ENCODE measurements at regions not wholly inside any gene's neighbourhood (a gene's known extent, or its start where the extent isn't known, plus 50 kb on each side); places are given as distances from the start of the nearest gene placed in this dataset.

DNA sequence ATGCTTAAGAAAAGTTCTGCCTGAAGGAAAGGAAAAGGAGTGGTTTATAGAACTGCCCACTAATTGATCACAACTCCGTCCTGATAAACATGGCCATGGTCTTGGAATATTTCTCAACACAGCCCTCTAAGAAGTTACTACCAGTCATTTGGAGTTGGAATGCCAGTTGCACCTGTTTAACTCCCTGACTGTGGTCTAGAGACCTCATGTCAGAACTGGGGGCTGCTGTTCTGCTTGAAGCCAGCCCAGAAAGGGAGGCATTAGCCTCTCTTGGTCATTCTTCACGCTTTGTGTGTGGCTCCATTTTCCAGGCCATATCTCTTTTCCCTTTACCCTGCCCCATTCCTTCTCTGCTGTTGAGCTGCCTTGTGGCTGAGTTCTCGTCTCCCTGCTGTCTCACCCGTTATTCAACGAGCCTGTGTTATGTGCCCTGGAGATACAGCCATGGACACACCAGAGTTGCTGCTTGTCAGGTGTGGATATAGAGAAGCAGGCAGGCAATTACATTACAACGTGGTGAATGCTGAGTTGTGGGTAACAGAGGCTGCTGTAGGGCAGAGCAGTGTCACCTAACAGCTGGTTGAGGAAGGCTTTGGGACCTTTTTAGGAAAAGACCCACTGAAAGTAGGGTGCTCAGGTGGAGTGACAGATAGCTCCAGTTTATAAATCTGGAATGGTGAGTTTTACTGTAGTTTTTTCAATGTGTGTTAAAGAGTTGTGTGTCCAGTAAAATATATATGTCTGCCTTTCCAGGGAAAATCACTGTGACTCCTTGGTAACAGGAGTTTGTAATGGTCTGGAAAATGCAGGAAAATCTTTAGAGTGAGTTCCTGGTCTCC is 137.0 kb upstream of the IPO9 start:
- Histone ChIP-seq H3K27me3 (ENCODE audit: control insufficient read depth in 4 of 4, insufficient read depth in 4 of 4, low read length in 3 of 4) (no peaks in the 10 kb centered on the region), H3K4me1 (ENCODE audit: control insufficient read depth in 4 of 4, insufficient read depth in 4 of 4, low read length in 3 of 4) (no peaks in the 10 kb centered on the region), H3K27ac (ENCODE audit: low read depth in 1 of 2, low read length in 2 of 2) (no peak overlapping the region), H3K9me3 (ENCODE audit: control insufficient read depth in 4 of 4, low read length in 3 of 4) (no peaks in the 10 kb centered on the region), H3K36me3 (ENCODE audit: control insufficient read depth in 4 of 4, insufficient read depth in 3 of 4, low read depth in 1 of 4, low read length in 3 of 4) (no peaks in the 10 kb centered on the region), H3K9ac (ENCODE audit: low read depth in 1 of 2, low read length in 2 of 2) (no peak overlapping the region), H3K4me3 (ENCODE audit: low read depth in 1 of 3, low read length in 3 of 3) (no peak overlapping the region)
- TF ChIP-seq, protein P1, sequence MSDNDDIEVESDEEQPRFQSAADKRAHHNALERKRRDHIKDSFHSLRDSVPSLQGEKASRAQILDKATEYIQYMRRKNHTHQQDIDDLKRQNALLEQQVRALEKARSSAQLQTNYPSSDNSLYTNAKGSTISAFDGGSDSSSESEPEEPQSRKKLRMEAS (IDR thresholded peaks at IDR 0.05) = no peak
- TF ChIP-seq, protein P2, sequence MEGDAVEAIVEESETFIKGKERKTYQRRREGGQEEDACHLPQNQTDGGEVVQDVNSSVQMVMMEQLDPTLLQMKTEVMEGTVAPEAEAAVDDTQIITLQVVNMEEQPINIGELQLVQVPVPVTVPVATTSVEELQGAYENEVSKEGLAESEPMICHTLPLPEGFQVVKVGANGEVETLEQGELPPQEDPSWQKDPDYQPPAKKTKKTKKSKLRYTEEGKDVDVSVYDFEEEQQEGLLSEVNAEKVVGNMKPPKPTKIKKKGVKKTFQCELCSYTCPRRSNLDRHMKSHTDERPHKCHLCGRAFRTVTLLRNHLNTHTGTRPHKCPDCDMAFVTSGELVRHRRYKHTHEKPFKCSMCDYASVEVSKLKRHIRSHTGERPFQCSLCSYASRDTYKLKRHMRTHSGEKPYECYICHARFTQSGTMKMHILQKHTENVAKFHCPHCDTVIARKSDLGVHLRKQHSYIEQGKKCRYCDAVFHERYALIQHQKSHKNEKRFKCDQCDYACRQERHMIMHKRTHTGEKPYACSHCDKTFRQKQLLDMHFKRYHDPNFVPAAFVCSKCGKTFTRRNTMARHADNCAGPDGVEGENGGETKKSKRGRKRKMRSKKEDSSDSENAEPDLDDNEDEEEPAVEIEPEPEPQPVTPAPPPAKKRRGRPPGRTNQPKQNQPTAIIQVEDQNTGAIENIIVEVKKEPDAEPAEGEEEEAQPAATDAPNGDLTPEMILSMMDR (IDR thresholded peaks at IDR 0.05; ENCODE audit: low read depth, low read length, missing input control) = no peak
- TF ChIP-seq EGR1 (IDR thresholded peaks at IDR 0.05; ENCODE audit: low read depth in 2 of 2) (no peak), GABPA (IDR thresholded peaks at IDR 0.05 in 1 of 2, conservative IDR thresholded peaks at IDR 0.05 in 1 of 2) (no peak), FOXA1 (IDR thresholded peaks at IDR 0.05) (no peak), SP1 (IDR thresholded peaks at IDR 0.05) (no peak), HNF4A (conservative IDR thresholded peaks at IDR 0.05) (no peak), JUND (IDR thresholded peaks at IDR 0.05) (no peak)
- TF ChIP-seq, protein P3, sequence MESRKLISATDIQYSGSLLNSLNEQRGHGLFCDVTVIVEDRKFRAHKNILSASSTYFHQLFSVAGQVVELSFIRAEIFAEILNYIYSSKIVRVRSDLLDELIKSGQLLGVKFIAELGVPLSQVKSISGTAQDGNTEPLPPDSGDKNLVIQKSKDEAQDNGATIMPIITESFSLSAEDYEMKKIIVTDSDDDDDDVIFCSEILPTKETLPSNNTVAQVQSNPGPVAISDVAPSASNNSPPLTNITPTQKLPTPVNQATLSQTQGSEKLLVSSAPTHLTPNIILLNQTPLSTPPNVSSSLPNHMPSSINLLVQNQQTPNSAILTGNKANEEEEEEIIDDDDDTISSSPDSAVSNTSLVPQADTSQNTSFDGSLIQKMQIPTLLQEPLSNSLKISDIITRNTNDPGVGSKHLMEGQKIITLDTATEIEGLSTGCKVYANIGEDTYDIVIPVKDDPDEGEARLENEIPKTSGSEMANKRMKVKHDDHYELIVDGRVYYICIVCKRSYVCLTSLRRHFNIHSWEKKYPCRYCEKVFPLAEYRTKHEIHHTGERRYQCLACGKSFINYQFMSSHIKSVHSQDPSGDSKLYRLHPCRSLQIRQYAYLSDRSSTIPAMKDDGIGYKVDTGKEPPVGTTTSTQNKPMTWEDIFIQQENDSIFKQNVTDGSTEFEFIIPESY (IDR thresholded peaks at IDR 0.05) = no peak
- TF ChIP-seq, protein P4, sequence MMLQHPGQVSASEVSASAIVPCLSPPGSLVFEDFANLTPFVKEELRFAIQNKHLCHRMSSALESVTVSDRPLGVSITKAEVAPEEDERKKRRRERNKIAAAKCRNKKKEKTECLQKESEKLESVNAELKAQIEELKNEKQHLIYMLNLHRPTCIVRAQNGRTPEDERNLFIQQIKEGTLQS (IDR thresholded peaks at IDR 0.05) = no peak
- DNase-seq (ENCODE audit: low spot score) = no peak
- 85% methylated on average over 6 of the region's 6 CpGs for WGBS

DNA sequence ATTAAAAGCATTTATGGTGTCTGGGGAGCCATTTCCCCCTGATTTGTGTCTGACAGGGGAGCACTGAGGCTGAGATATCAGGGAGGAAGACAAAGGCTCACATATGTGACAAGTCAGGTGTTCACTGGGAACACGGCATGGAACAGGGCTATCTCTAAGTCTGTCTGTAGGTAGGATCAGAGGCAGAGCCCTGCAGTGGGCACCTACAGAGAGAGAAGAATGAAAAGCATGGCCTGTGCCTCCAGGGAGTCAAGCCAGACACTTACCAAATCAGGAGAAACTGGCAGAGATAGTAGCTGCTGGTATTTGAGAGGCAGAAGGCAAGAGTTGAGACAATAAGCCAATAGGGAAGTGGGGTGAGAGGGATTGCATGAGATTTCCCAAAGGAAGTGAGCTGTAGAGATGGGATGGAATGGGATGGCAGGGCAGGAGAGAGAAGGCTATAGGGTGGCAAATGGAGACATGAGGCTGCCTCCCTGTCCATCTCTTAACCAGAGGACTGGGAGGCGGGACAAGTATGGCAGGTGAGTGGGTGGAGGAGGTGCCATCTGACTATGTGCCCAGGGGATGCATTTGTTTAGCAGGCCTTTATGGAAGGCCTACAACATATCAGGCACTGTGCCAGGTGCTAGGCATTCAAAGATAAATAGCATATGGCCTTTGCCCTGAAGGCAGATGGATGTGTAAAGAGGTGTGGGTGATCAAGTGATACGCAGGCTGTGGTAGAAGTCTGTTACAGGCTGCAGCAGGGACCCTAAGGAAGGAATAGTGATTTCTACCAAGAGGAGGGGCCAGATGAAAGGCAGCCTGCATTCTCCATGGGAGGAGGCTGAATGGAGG is 136.2 kb upstream of the IPO9 start:
- Histone ChIP-seq H3K4me1 (ENCODE audit: control insufficient read depth in 4 of 4, insufficient read depth in 4 of 4, low read length in 3 of 4) (no peaks in the 10 kb centered on the region), H3K27ac (ENCODE audit: low read depth in 1 of 2, low read length in 2 of 2) (no peak overlapping the region), H3K27me3 (ENCODE audit: control insufficient read depth in 4 of 4, insufficient read depth in 4 of 4, low read length in 3 of 4) (no peaks in the 10 kb centered on the region), H3K9ac (ENCODE audit: low read depth in 1 of 2, low read length in 2 of 2) (no peak overlapping the region), H3K36me3 (ENCODE audit: control insufficient read depth in 4 of 4, insufficient read depth in 3 of 4, low read depth in 1 of 4, low read length in 3 of 4) (no peaks in the 10 kb centered on the region), H3K4me3 (ENCODE audit: low read depth in 1 of 3, low read length in 3 of 3) (no peak overlapping the region), H3K9me3 (ENCODE audit: control insufficient read depth in 4 of 4, low read length in 3 of 4) (no peaks in the 10 kb centered on the region)
- TF ChIP-seq, protein P3 (IDR thresholded peaks at IDR 0.05) = no peak
- TF ChIP-seq JUND (IDR thresholded peaks at IDR 0.05) (no peak), RAD21 (IDR thresholded peaks at IDR 0.05) (no peak), HNF4A (conservative IDR thresholded peaks at IDR 0.05) (no peak), EGR1 (IDR thresholded peaks at IDR 0.05; ENCODE audit: low read depth in 2 of 2) (no peak), RXRA (IDR thresholded peaks at IDR 0.05) (no peak)
- TF ChIP-seq, protein P2 (IDR thresholded peaks at IDR 0.05; ENCODE audit: low read depth, low read length, missing input control) = no peak
- TF ChIP-seq, protein P1 (IDR thresholded peaks at IDR 0.05) = no peak
- TF ChIP-seq, protein P4 (IDR thresholded peaks at IDR 0.05) = no peak
- no peak for DNase-seq (ENCODE audit: low spot score)
- WGBS = 93% methylated on average over 3 of the region's 3 CpGs

Data from liver (tissue), 8 donors.